ENCODE measurements at regions not wholly inside any gene's neighbourhood (a gene's known extent, or its start where the extent isn't known, plus 50 kb on each side); places are given as distances from the start of the nearest gene placed in this dataset.

- no peaks in the 10 kb centered on the region for H4K20me1 ChIP-seq (ENCODE audit: control insufficient read depth, insufficient read depth, low read length, poor library complexity, severe bottlenecking)
- ChIA-PET POLR2A (no interaction called here), CTCF (interaction anchor here (0.7 kb wide), 1 partner anchor 346 kb away, joined by 5 read pairs; no protein-coding TSS in a partner anchor)
- DNase-seq (no peak), ATAC-seq (ENCODE audit: low read depth) (no peak)
- intact Hi-C loops (cut with micrococcal nuclease) = no loop called here
- H3K27me3 ChIP-seq (replicated peaks in 1 of 4; ENCODE audit: control extremely low read depth in 1 of 4, control insufficient read depth in 3 of 4, insufficient read depth in 4 of 4, low read length in 3 of 4) = no peaks in the 10 kb centered on the region
- H3K27ac ChIP-seq (ENCODE audit: low read length in 2 of 2) = no peak overlapping the region
- H3K4me1 Mint-ChIP-seq = no peaks in the 10 kb centered on the region
- H3K9me3 Mint-ChIP-seq (ENCODE audit: insufficient read depth) = no peaks in the 10 kb centered on the region
- no peaks in the 10 kb centered on the region for H3K27me3 Mint-ChIP-seq
- TF ChIP-seq CTCF (IDR thresholded peaks at IDR 0.05) = no peak
- no peak for TF ChIP-seq EZH2 (IDR thresholded peaks at IDR 0.05; ENCODE audit: borderline replicate concordance, insufficient read depth, low read depth, low read length, poor library complexity, severe bottlenecking)
- H3K4me1 ChIP-seq (ENCODE audit: control insufficient read depth in 2 of 2, insufficient read depth in 2 of 2, low read length in 2 of 2) = no peaks in the 10 kb centered on the region
- H3K4me2 ChIP-seq (replicated peaks; ENCODE audit: low read depth, low read length, poor library complexity, severe bottlenecking) = no peak overlapping the region
- no peak overlapping the region for H3K9ac ChIP-seq (ENCODE audit: low read length)
- 80% methylated on average over 1 of the region's 1 CpG for WGBS (ENCODE audit: insufficient coverage)
- no peaks in the 10 kb centered on the region for H3K36me3 ChIP-seq (replicated peaks in 1 of 2; ENCODE audit: control extremely low read depth in 1 of 2, control insufficient read depth in 1 of 2, extremely low read depth in 1 of 2, insufficient read depth in 2 of 2, low read length in 1 of 2)
- no peak overlapping the region for H3K27ac Mint-ChIP-seq
- peaks cover 0 to 3% (median 0%) of the 10 kb centered on the region in 3 donors for H3K9me3 ChIP-seq (ENCODE audit: control extremely low read depth in 1 of 3, control insufficient read depth in 2 of 3, insufficient read depth in 1 of 3, low read length in 2 of 3)
- no peak overlapping the region for H3K4me3 Mint-ChIP-seq
- H2AFZ ChIP-seq (ENCODE audit: insufficient read depth, low read depth, low read length, poor library complexity, severe bottlenecking) = no peak overlapping the region
- no peaks in the 10 kb centered on the region for H3K79me2 ChIP-seq (ENCODE audit: control insufficient read depth, insufficient read depth, low read length)
- no peak overlapping the region for H3K4me3 ChIP-seq (ENCODE audit: control extremely low read depth in 1 of 5, extremely low read depth in 1 of 5, insufficient read depth in 1 of 5, low read depth in 2 of 5, low read length in 4 of 5)
Measured at GRCh38 chr4:114109776-114110175, 130.3 kb upstream of the ARSJ start.

GRCh38 chr4:114115526-114115925, 136.1 kb upstream of the ARSJ start:
- TF ChIP-seq CTCF (IDR thresholded peaks at IDR 0.05) (no peak), EZH2 (IDR thresholded peaks at IDR 0.05; ENCODE audit: borderline replicate concordance, insufficient read depth, low read depth, low read length, poor library complexity, severe bottlenecking) (no peak)
- H3K27me3 ChIP-seq (replicated peaks in 1 of 4; ENCODE audit: control extremely low read depth in 1 of 4, control insufficient read depth in 3 of 4, insufficient read depth in 4 of 4, low read length in 3 of 4) = no peaks in the 10 kb centered on the region
- ChIA-PET POLR2A (no interaction called here), CTCF (no interaction called here)
- no peak for DNase-seq
- intact Hi-C loops (cut with micrococcal nuclease) = no loop called here
- no peak overlapping the region for H3K27ac ChIP-seq (ENCODE audit: low read length in 2 of 2)
- H4K20me1 ChIP-seq (ENCODE audit: control insufficient read depth, insufficient read depth, low read length, poor library complexity, severe bottlenecking) = no peaks in the 10 kb centered on the region
- no peak overlapping the region for H3K27ac Mint-ChIP-seq
- no peaks in the 10 kb centered on the region for H3K79me2 ChIP-seq (ENCODE audit: control insufficient read depth, insufficient read depth, low read length)
- ATAC-seq (ENCODE audit: low read depth) = no peak
- no peaks in the 10 kb centered on the region for H3K4me1 ChIP-seq (ENCODE audit: control insufficient read depth in 2 of 2, insufficient read depth in 2 of 2, low read length in 2 of 2)
- no peaks in the 10 kb centered on the region for H3K9me3 Mint-ChIP-seq (ENCODE audit: insufficient read depth)
- no peak overlapping the region for H2AFZ ChIP-seq (ENCODE audit: insufficient read depth, low read depth, low read length, poor library complexity, severe bottlenecking)
- no peak overlapping the region for H3K4me3 ChIP-seq (ENCODE audit: control extremely low read depth in 1 of 5, extremely low read depth in 1 of 5, insufficient read depth in 1 of 5, low read depth in 2 of 5, low read length in 4 of 5)
- no peak overlapping the region for H3K4me2 ChIP-seq (replicated peaks; ENCODE audit: low read depth, low read length, poor library complexity, severe bottlenecking)
- no peak overlapping the region for H3K9ac ChIP-seq (ENCODE audit: low read length)
- WGBS (ENCODE audit: insufficient coverage) = no CpG with 5 or more reads among the region's 2 CpGs
- H3K27me3 Mint-ChIP-seq = no peaks in the 10 kb centered on the region
- no peaks in the 10 kb centered on the region for H3K9me3 ChIP-seq (ENCODE audit: control extremely low read depth in 1 of 3, control insufficient read depth in 2 of 3, insufficient read depth in 1 of 3, low read length in 2 of 3)
- H3K4me1 Mint-ChIP-seq = no peaks in the 10 kb centered on the region
- H3K4me3 Mint-ChIP-seq = no peak overlapping the region
- no peaks in the 10 kb centered on the region for H3K36me3 ChIP-seq (replicated peaks in 1 of 2; ENCODE audit: control extremely low read depth in 1 of 2, control insufficient read depth in 1 of 2, extremely low read depth in 1 of 2, insufficient read depth in 2 of 2, low read length in 1 of 2)
